Kidney tubule cell (primary cell): ENCODE measurements at regions not wholly inside any gene's neighbourhood (a gene's known extent, or its start where the extent isn't known, plus 50 kb on each side); places are given as distances from the start of the nearest gene placed in this dataset.
"Not testable (repeated sequence)": the region's sequence is repeated elsewhere in the genome, so short reads cannot be mapped to it uniquely, and the experiment has no call there.

ENCODE experiments used
- DNase-seq: peaks from one replicate; pipeline ENCODE4 v3.0.0-alpha.2; 2018; ENCODE audit warnings: low spot score

DNA sequence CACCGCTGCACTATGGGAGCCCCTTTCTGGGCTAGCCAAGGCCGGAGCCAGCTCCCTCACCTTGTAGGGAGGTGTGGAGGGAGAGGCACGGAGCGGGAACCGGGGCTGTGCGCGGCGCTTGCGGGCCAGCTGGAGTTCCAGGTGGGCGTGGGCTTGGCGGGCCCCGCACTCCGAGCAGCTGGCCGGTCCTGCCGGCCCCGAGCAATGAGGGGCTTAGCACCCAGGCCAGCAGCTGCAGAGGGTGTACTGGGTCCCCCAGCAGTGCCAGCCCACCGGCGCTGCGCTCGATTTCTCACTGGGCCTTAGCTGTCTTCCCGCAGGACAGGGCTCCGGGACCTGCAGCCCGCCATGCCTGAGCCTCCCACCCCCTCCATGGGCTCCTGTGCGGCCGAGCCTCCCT lies 53.3 kb upstream of the NID2 start:
- not testable (repeated sequence) for DNase-seq

DNA sequence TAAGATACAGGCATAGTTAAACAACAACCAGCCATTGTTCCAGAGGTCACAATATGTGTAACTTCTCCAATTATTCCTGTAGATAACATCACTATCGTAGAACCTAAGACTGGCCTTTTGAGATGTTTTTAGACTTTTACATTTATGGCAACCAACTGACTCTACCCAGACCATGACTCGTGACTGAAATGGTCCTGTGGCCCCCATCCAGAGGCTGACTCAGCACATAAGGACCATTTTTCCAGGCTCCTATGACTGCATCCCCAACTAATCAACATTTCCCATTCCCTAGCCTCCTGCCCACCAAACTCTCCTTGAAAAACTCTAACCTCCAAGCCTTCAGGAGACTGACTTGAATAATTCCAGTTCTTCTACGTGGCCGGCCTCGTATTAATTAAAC lies 52.6 kb upstream of the NID2 start:
- DNase-seq, result no peak

DNA sequence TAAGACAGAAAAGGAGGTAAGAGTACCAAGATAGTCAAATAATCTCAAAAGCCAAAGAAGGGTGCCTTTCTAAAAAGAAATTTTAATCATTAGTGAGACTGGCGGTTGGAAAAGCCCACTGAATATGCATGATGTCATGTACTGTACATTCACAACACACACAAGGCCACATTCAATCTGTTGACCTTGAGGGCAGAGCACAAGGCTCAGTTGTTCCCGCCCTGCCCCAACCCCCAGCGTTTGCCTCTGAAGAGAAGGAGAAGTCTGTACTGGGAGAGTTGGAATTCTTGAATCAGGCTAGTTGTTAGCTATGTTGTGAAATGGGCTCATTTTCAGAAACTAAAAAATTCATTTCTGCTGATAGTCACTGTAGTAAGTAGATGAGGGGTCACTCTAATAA lies 50.2 kb upstream of the NID2 start:
- DNase-seq, result no peak
